ENCODE measurements at regions not wholly inside any gene's neighbourhood (a gene's known extent, or its start where the extent isn't known, plus 50 kb on each side); places are given as distances from the start of the nearest gene placed in this dataset.

DNA sequence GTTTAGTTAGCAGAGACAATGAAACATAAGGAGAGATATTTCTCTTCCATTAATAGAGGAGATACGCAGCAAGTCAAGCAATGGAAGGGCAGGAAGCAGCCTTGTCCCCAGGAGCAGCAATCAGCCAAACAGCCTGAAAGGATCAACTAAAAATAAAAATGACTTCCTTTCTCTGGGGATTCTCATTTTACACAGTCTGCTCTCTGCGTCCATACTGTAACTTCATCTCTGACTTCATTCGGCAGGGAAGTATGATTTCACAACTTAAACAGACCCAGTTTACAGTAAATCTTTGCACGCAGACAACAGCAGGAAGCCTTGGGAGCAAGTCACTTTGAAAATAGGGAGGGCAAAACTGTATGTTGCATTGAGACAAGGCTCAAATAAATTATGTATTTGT, 826.7 kb downstream of the DIAPH3 start:
- no peak for DNase-seq

DNA sequence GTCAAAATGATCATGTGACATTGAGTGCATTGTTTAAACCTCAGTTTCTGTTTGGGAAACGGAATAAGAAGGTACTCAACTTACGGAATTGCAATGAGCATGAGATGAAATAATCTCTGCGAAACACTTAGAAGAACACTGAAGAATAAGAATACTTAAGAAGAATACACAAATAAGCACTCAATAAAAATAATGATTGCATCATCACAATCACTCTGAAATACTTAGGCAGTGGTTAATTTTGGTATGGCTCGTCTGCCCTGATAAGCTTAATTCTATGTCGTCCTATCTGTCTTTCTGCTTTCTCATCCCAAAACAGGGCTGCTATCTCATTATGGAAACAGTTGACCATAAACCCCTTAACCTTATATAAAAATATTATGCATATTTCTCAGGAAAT, 823.6 kb downstream of the DIAPH3 start:
- DNase-seq: no peak

DNA sequence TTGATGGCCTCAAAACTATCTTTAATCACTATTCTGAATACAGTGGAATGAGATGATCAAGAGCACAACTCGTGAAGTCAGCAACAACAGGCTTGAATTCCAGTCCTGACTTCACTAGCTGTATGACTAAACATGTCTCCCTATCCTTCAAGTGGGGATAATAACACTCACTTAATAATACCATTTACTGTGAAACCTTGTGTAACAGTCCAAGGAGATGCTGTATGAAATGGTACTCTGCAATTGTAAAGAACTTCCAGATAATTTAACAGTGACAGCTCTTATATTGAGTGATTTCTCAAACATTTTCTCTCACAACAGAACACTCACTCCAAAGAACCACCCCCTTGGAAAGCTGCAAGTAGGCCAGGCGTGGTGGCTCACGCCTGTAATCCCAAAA, 823.1 kb downstream of the DIAPH3 start:
- no peak for DNase-seq

DNA sequence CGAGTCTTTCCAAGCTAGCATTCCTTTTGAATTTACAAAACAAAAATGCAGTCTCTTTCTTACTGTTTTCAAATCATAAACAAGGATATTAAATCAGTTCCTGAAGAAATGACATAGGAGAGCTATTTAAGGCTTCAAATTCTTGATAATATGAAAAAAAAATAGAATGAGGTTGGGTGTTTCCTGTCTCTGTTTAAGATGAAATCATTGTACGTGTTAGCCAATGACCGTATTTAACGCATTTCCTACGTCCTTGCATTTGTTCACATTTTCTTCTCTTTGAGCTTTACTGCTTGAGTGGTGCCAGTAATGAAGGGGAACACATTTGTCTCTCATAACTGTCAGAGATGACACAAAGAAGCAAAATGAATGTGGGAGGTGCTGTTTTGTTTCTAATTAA, 821.3 kb downstream of the DIAPH3 start:
- DNase-seq: no peak

DNA sequence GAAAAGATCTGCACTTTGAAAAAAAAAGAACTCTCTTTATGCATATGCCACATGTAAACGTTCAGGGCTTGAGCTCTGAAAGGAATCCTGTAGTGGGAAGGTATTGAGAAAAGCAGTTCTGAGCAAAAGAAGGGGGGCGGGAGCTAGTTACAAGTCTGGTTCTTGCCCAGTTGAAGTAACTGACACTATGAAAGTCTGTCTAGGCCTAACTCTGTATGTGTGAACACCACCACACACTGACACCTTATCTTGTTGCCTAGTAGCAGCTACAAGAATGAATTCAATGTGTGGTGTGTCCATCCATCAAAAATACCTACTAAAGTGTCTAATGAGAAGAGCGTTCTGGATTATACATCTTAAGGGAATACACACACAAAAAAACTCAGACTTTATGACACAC, 820.6 kb downstream of the DIAPH3 start:
- DNase-seq: no peak

DNA sequence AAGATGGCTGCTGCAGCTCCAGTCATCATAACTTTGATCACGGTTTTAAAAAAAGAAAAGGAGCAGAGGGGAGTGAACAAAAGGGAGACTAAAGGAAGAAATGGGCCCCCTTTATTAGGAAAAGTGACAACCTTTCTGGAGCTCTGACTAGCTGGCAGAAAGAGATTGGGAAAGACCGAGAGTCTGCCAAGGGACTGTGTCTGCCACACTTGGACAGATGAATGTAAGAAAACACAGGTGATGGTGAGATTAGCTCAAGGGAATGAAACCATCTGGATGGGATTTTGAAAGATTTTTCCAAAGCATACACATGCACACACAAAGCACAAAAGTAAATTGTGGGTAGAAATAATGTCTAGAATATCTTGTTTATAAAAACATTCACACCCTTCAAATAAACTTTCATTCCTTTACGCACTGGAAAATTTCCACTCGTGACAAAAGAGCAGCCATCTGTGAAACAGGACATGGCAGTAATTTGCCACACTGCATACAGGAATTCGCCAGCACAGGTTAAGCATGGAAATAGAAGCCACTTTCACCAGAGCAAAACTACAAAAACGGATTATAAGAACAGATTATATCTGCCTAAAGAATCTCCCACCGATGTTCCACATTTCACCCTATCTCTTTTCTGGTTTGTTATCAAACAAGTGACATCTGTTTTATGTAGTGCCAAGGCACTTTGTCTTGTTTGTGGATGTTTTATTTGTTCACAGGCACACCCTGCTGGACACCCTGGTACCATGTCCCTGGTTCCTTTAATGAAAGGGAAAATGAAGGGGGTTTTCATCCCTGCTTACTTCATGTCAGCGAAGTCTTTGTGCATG, 819.5 kb downstream of the DIAPH3 start:
- DNase-seq: peak in 1 of 2 experiments; percentile 42

DNA sequence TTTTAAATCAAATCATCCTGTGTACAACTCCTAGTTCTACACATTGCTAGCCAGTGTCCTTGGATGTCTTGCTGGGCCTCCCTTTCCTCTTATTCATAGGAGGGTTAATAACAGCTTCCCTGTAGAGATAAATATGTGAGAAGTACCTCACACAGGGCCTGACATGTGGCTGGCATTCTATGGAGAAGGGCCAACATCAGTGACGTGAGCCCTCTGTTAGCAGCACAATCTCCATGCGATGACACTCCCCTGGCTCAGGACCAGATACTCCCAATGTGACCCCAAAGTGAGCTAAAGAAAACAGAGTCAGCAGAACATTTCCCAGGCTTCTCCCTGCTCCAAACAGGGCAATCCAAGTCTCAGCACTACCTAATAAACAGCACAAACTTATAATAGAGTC, 818.4 kb downstream of the DIAPH3 start:
- DNase-seq: no peak

DNA sequence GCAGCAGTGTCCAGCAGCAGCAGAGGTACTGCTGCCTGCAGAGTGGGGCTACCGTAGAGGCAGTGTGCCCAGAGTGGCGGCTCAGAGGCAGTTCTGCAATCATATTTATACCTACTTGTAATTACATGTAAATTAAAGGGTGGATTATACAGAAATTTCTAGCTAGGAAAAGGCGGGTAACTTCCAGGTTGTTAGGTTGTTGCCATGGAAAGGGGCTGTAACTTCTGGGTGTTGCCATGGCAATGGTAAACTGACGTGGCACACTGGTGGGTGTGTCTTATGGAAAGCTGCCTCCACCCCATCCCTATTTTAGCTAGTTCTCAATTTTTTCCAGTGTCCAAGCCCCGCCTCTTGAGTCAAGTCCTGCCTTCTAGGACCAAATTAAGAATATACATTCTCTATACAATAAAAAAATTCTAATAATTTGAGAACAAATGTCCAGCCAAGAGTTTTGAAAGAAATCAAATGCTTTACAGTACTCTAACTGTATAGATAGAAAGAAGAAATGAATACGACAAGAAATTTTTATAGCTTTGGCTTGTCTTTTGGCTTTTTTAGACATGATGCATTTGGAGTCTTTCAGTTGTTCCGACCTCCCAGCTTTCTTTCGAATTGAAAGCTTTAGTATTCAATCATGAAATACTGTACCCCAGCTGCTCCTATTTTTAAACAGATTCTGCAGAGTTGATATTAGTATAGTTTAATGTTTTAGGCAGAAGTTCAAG, 816.6 kb downstream of the DIAPH3 start:
- no peak for DNase-seq

DNA sequence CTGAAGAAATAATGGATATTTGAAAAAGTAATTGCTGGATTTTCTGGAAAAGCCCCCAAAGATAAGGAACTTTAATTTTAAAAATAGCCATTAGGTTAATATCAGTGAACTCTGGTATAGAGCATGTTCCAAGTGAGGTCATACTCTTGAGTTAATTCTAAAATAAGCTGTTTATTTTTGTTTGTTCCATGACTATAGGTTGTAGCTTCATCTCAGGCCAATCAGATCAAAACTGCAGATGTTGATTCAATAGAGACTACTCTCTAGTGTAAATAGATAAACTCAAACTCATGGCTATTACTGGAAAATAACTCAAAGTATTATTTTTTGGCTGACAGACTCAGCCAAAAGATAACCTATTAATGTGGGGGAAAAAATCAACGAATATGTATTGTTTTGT, 815.1 kb downstream of the DIAPH3 start:
- DNase-seq: no peak

DNA sequence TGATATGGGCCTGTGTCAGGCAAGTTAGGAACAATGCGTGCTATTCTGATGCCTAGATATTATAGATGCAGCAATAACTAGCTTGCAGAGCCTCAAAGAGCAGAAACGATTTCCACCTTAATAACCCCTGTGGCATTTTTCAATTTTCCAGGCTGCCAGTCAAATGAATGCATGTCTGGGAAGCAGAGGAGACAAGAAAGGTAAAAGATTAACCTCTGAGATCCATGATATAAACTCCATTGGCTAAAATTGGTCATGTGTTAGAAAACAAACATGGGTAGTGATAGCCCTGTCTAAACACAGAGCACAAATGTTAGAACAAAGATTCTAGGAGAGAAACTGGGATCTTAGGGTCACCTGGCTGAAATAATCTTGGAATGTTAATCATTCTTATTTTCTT, 811.1 kb downstream of the DIAPH3 start:
- no peak for DNase-seq

DNA sequence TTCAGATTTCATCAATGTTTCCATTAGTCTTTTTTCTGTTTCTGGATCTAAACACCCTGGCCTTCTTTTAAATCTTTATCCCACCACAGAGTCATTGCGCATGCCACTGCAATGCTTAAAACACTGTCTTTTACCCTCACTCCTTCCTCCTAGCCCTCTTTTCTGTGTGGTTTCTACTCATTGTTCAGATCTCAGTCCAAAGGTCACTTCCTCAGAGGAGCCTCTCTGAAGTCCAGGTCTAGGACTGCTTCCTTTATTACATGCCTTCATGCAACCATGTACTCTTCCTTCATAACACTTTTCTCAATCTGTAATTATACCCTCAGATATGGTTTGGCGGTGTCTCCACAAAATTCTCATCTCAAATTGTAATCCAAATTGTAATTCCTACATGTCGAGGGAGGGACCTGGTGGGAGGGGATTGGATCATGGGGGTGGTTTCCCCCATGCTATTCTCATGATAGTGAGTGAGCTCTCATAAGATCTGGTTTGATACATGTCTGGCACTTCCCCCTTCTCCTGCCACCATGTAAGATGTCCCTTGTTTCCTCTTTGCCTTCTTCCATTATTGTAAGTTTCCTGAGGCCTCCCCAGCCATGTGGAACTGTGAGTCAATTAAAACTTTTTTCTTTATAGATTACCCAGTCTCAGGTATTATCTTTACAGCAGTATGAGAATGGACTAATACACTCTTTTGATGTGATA, 808.9 kb downstream of the DIAPH3 start:
- DNase-seq: no peak

DNA sequence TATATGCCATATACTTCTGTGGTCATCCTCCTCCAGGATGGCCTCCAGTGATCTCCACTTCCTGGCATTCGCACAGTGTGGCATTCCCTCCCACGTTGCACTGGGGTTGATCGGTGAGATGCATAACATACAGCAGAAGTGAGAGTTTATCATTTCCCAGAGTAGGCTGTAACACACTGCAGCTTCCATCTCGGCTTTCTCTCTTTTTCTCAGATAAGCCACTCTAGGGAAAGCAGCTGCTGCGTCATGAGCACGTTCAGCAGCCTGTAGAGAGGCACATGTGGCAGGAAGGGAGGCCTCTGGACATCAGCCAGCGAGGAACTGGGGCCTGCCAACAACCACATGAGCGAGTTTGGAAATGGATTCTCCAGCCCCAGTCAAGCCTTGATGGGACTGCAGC, 807.1 kb downstream of the DIAPH3 start:
- peak; percentile 77 to 88 for DNase-seq

DNA sequence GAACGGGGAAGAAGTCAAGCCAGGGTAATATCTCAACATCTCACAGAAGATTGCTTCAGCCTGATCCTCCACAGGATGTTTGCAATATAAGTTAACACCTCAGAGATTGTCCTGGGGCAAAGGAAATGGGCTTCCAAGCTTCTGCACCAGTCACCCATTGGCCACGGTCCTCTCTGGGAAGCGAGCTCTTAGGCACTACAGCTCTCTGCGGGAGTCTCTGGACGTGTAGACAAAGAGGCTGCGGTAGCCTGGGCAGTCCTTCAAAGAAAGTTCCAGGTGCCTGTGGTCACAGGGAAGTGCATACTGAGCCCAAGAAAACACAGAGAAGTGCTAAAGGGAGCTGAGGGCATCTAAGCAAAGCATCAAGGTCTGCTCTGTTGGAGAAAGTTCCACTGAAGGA, 805.7 kb downstream of the DIAPH3 start:
- no peak for DNase-seq

DNA sequence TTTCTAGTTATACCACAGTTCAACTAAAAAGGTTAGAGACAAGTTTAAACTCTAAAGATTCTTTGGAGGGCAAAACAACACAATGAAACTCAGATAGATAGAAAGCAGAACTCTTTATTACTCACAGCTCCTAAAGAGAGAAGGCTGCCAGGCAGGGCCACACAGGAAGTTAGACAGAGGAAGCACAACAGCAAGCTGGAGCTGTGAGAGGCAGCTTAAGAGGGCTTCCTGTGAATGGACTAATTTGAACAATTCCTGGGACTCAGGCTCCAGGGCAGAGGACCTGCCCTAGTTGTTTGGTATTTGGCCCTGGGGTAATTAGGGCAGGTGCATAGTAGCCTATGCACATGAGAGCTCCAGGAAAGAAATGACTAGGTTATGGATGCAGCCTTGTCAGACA, 803.6 kb downstream of the DIAPH3 start:
- DNase-seq: no peak

DNA sequence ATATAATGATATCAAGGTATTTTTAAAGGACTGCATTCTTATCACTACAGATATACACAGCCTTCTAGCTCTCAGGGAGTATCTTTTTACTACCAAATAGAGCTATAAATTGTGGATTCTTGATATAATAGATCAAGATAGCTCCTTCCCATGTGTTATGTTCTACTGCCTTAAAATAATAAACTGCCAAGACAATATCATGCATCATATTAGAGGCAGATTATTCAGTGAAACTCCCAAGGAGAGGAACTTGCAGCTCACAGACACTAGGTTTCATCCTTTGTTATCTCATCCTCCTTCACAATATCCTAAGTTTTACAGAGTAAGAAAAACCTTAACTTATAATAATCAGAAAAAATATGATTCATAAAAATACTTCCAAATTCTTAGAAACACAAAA, 802.8 kb downstream of the DIAPH3 start:
- DNase-seq: no peak

DNA sequence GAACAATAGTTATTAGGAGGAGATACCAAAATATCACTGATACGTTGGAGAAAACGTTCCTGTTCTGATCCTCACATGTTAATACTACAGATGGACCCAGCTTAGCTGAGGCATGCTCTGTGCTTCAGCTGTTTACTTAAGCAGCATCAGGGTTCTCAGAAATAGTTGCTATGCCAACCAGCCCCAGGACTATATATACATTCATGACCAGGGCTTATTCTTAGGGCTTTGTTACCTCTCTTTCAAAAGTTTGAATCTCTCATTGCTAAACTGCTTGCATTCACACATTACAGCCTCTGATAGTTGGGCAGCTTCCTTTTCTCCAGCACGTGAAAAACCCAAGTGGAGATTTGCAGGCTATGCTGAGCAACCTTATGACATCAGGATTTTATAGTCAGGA, 800.4 kb downstream of the DIAPH3 start:
- DNase-seq: peak in 1 of 2 experiments; percentile 52

DNA sequence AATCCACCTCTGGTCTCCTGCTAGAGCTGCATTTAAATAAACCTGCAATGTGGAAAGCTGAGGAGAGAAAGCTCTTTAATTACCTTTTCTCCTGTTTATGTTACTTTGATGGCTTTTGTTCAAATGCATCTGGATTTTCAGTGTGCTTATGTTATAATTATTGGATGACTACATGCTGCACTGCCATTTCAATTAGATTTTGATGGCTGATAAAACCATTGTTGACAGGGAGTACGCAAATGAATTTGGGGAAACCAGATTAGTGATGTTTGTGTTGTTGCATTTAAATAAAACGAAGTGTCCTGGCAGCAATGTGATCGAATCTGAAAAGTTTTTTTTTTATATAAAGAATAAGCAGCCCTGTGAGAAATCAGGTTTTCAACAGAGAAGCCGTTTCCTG, 799.8 kb downstream of the DIAPH3 start:
- no peak for DNase-seq

DNA sequence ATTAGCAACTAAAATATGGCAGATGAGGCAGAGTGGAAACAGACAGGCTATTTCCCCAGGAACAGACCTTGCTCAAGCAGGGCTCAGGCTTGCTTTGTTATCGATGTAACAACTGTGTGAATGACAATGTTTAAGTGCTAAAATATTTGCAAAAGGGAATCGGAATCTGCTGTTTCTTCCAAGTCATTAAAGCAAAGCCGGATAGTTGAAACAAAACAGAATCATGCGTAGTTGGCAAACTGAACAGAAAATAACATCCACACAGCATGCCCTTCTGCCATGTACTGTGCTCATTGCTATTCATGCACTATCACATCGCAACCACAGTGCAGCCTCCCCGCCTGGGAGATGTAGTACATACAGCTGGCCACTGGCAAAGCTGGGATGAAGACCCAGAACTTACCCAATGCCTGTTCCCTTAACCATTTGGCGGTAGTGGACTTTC, 799.1 kb downstream of the DIAPH3 start:
- DNase-seq: no peak

DNA sequence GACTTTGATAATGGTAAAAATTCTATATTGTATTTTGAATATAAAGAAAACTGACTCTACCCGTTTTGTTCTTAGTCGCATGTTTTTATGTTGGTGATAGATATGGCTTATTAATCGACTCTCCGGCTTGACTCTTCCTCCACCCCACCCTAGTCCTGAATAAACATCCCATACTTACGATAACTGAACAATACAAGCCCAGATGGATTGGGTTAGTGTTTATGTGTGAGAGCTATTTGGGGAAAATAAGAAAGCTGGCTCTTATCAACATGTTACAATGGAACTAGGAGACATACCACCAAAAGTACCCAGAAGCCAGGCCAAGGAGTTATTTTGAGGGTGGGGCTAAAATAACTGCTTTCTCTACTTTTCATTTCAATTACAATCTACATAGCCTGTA, 796.3 kb downstream of the DIAPH3 start:
- no peak for DNase-seq

DNA sequence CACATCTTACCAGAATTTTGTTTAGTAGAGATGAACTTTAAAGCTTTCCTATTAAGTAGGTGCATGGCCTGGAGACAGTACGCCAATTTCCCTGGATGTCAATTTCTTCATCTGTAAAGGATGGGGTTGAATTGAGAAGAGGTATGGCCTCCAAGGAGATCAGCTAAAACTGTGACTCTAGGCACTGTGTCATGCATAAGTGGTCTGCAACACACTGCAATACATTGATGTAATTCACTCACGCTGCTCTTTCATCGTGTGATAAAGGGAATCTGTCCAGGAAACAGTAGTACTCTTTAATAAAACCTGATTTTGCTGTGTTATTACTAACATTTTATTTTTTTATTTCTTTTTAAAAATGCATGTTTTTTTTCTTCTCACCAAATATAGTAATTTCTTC, 795.8 kb downstream of the DIAPH3 start:
- DNase-seq: no peak

DNA sequence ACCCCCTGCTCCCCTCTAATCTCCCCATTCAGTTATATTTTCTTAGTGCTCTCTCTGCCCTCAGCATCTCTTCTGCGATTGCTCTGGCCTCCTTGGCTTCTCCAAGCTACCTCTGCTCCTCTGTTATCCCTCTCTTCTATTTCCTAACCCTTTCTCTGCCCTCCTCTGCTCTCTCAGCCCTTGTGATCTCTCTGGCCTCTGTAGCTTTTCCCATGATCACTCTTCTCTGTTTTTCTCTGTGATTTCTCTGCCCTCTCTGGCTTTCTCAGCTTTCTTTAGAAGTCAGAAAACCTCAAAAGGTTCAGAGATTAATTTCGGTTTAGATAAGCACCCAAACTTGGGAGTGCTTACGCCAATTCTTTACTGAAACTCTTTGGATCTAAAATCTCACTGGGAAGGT, 795.0 kb downstream of the DIAPH3 start:
- no peak for DNase-seq

DNA sequence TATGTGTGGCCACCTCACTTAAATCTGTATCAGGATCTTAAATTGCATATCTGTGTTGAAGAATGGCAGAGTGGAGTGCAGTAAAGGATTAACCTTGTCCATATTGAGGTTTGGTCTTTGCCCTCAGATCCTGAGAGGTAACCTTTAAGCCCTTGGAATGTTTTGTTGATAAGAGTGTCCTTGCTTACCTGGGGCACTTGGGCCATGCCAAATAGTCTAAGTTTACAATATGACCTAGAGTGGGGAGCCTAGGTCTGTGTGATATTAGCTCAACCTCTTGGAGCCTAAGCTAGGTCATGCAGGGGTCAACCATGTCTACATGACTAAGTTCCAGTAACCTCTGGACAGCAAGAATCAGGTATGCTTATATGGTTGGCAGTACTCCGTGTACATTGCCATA, 792.5 kb downstream of the DIAPH3 start:
- DNase-seq: no peak

DNA sequence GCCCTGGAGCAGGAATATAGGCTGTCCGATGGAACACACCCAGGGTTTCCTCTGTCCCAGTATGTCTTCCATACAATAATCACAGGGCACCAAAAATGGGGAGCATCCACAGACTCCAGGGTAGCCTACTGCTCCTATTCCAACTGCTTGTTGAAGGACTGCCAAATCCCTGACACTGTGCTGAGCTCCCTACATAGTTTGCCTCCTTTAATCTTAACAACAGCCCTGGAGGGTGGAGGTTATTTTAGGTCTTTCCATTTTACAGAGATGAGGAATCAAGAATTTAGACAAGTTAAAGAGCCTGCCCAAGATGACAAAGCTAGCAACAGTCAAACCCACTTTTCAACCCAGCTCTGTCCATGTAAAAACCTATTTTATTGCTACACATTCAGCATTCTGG, 790.4 kb downstream of the DIAPH3 start:
- DNase-seq: no peak

DNA sequence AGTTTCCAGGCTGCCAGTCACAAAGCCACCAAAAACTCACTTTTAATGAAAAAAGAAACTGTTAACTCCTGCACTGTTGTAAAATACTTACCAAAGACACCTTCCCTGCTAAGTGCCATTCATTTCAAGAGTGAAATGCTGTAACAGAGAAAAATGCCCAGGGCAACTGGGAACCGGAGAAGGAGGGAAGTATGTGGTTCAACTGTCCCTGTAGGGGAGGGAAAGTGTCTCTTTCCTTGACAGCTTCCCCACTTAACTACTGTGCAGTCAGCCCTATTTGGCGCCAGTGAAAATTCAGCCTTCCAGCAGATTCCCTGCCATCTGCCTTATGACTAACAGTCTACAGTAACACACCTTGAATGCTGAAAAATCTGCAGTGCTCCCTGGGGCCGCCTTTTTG, 789.0 kb downstream of the DIAPH3 start:
- no peak for DNase-seq
